Muscle layer of duodenum (tissue), 2 donors: ENCODE measurements at regions not wholly inside any gene's neighbourhood (a gene's known extent, or its start where the extent isn't known, plus 50 kb on each side); places are given as distances from the start of the nearest gene placed in this dataset.
"Not testable (repeated sequence)": the region's sequence is repeated elsewhere in the genome, so short reads cannot be mapped to it uniquely, and the experiment has no call there.

Source experiments
- H3K27ac ChIP-seq: one replicate; pipeline ENCODE4 v1.7.0; 2013; ENCODE audit warnings: mild to moderate bottlenecking, low read length
- H3K27me3 ChIP-seq: one replicate; pipeline ENCODE4 v1.7.0; 2013; ENCODE audit warnings: low read depth, mild to moderate bottlenecking, control low read depth, low read length
- H3K36me3 ChIP-seq, 2 donors: one replicate each; pipeline ENCODE4 v1.7.0; 2013; ENCODE audit warnings: low read length in 2 of 2, control low read depth in 1 of 2, mild to moderate bottlenecking in 1 of 2; ENCODE audit not compliant: insufficient read depth in 2 of 2, control insufficient read depth in 1 of 2
- H3K4me1 ChIP-seq, 2 donors: one replicate each; pipeline ENCODE4 v1.7.0; 2013; ENCODE audit warnings: low read length in 2 of 2, mild to moderate bottlenecking in 2 of 2, control low read depth in 1 of 2, moderate library complexity in 1 of 2; ENCODE audit not compliant: insufficient read depth in 2 of 2, control insufficient read depth in 1 of 2
- H3K4me3 ChIP-seq, 2 donors: one replicate each; pipeline ENCODE4 v1.7.0; 2013; ENCODE audit warnings: low read length in 2 of 2, low read depth in 1 of 2, mild to moderate bottlenecking in 1 of 2
- H3K9me3 ChIP-seq, 2 donors: one replicate each; pipeline ENCODE4 v1.7.0; 2013; ENCODE audit warnings: low read length in 2 of 2, control low read depth in 1 of 2, mild to moderate bottlenecking in 1 of 2; ENCODE audit not compliant: control insufficient read depth in 1 of 2
- donor health status: healthy.

GRCh38 chrX:124789874-124790273 is 443.5 kb downstream of the SH2D1A start:
- not testable (repeated sequence) for H3K27me3 ChIP-seq, H3K27ac ChIP-seq, H3K4me1 ChIP-seq, H3K9me3 ChIP-seq, H3K4me3 ChIP-seq, H3K36me3 ChIP-seq

- no peak overlapping the region for H3K4me3 ChIP-seq
- H3K27me3 ChIP-seq = no peaks in the 10 kb centered on the region
- no peak overlapping the region for H3K27ac ChIP-seq
- H3K36me3 ChIP-seq = no peaks in the 10 kb centered on the region
- H3K9me3 ChIP-seq = no peaks in the 10 kb centered on the region
- H3K4me1 ChIP-seq = no peaks in the 10 kb centered on the region
Measured at GRCh38 chrX:124791492-124792095, 445.2 kb downstream of the SH2D1A start.

- Histone ChIP-seq H3K9me3 (no peaks in the 10 kb centered on the region), H3K36me3 (no peaks in the 10 kb centered on the region), H3K27ac (no peak overlapping the region), H3K27me3 (no peaks in the 10 kb centered on the region), H3K4me1 (no peaks in the 10 kb centered on the region), H3K4me3 (no peak overlapping the region)
Measured at GRCh38 chrX:124796989-124797388, 450.6 kb downstream of the SH2D1A start.

- H3K4me3 ChIP-seq = no peak overlapping the region
- H3K36me3 ChIP-seq = no peaks in the 10 kb centered on the region
- no peaks in the 10 kb centered on the region for H3K9me3 ChIP-seq
Measured at GRCh38 chrX:124804962-124805361, 458.6 kb downstream of the SH2D1A start.

GRCh38 chrX:124805486-124805885 is 459.1 kb downstream of the SH2D1A start:
- no peak overlapping the region for H3K4me3 ChIP-seq
- H3K4me1 ChIP-seq = no peaks in the 10 kb centered on the region
- H3K27me3 ChIP-seq = no peaks in the 10 kb centered on the region
- H3K27ac ChIP-seq = no peak overlapping the region
- H3K9me3 ChIP-seq = no peaks in the 10 kb centered on the region
- no peaks in the 10 kb centered on the region for H3K36me3 ChIP-seq

More at GRCh38 chrX:124804962-124805361, 458.6 kb downstream of the SH2D1A start:
- Histone ChIP-seq H3K4me1 (no peaks in the 10 kb centered on the region), H3K27me3 (no peaks in the 10 kb centered on the region), H3K27ac (no peak overlapping the region)

GRCh38 chrX:124814106-124814505 is 467.7 kb downstream of the SH2D1A start:
- Histone ChIP-seq H3K36me3 (no peaks in the 10 kb centered on the region), H3K9me3 (no peaks in the 10 kb centered on the region), H3K4me1 (no peaks in the 10 kb centered on the region), H3K4me3 (no peak overlapping the region), H3K27ac (no peak overlapping the region), H3K27me3 (no peaks in the 10 kb centered on the region)

- Histone ChIP-seq H3K27ac (no peak overlapping the region), H3K27me3 (no peaks in the 10 kb centered on the region), H3K9me3 (no peaks in the 10 kb centered on the region), H3K4me3 (no peak overlapping the region), H3K36me3 (no peaks in the 10 kb centered on the region), H3K4me1 (no peaks in the 10 kb centered on the region)
Measured at GRCh38 chrX:124818033-124818432, 471.7 kb downstream of the SH2D1A start.

- Histone ChIP-seq H3K36me3 (no peaks in the 10 kb centered on the region), H3K9me3 (no peaks in the 10 kb centered on the region), H3K4me1 (no peaks in the 10 kb centered on the region), H3K4me3 (no peak overlapping the region), H3K27ac (no peak overlapping the region), H3K27me3 (no peaks in the 10 kb centered on the region)
Measured at GRCh38 chrX:124818764-124819163, 472.4 kb downstream of the SH2D1A start.

GRCh38 chrX:124820738-124821137 is 474.4 kb downstream of the SH2D1A start:
- H3K36me3 ChIP-seq = no peaks in the 10 kb centered on the region
- no peak overlapping the region for H3K27ac ChIP-seq
- no peaks in the 10 kb centered on the region for H3K9me3 ChIP-seq
- no peaks in the 10 kb centered on the region for H3K27me3 ChIP-seq
- H3K4me1 ChIP-seq = no peaks in the 10 kb centered on the region
- no peak overlapping the region for H3K4me3 ChIP-seq

GRCh38 chrX:124827258-124827845 is 481.0 kb downstream of the SH2D1A start:
- no peaks in the 10 kb centered on the region for H3K4me1 ChIP-seq
- no peak overlapping the region for H3K27ac ChIP-seq
- no peaks in the 10 kb centered on the region for H3K36me3 ChIP-seq
- no peaks in the 10 kb centered on the region for H3K27me3 ChIP-seq
- no peak overlapping the region for H3K4me3 ChIP-seq
- no peaks in the 10 kb centered on the region for H3K9me3 ChIP-seq

- H3K4me3 ChIP-seq = no peak overlapping the region
- no peak overlapping the region for H3K27ac ChIP-seq
- H3K4me1 ChIP-seq = no peaks in the 10 kb centered on the region
- H3K9me3 ChIP-seq = no peaks in the 10 kb centered on the region
- no peaks in the 10 kb centered on the region for H3K27me3 ChIP-seq
- H3K36me3 ChIP-seq = no peaks in the 10 kb centered on the region
Measured at GRCh38 chrX:124829930-124830329, 483.6 kb downstream of the SH2D1A start.

- no peaks in the 10 kb centered on the region for H3K4me1 ChIP-seq
- no peak overlapping the region for H3K27ac ChIP-seq
- H3K36me3 ChIP-seq = no peaks in the 10 kb centered on the region
- H3K27me3 ChIP-seq = no peaks in the 10 kb centered on the region
- H3K4me3 ChIP-seq = no peak overlapping the region
- no peaks in the 10 kb centered on the region for H3K9me3 ChIP-seq
Measured at GRCh38 chrX:124836786-124837185, 482.9 kb upstream of the TEX13C start.
